GM23338 (cell line): ENCODE measurements at regions not wholly inside any gene's neighbourhood (a gene's known extent, or its start where the extent isn't known, plus 50 kb on each side); places are given as distances from the start of the nearest gene placed in this dataset.

Source experiments
- ATAC-seq: fragments of 200-7000 bp; cut with Tn5 transposase; 3 replicates; pipeline ENCODE4 v1.9.1; 2020
- DNase-seq: peaks from one replicate; pipeline ENCODE4 v3.0.0-alpha.2; 2015; ENCODE audit warnings: low spot score
- H2AFZ ChIP-seq: fragments of 200-600 bp; sonication (generic); 2 replicates; pipeline ENCODE4 v1.8.0; 2016; ENCODE audit warnings: antibody characterized with exemption, mild to moderate bottlenecking, moderate library complexity
- H3F3A ChIP-seq: fragments of 200-600 bp; sonication (generic); replicated peaks from 2 replicates; pipeline ENCODE4 v1.8.0; 2017; ENCODE audit warnings: antibody characterized with exemption, mixed run types, low read depth
- H3K27ac ChIP-seq: fragments of 200-600 bp; sonication (generic); 2 replicates; pipeline ENCODE4 v1.6.1; 2016; ENCODE audit warnings: low read depth
- H3K27me3 ChIP-seq: fragments of 200-600 bp; sonication (generic); 2 replicates; pipeline ENCODE4 v1.8.0; 2016; ENCODE audit warnings: mild to moderate bottlenecking, mixed run types, moderate library complexity; ENCODE audit not compliant: insufficient read depth
- H3K36me3 ChIP-seq: fragments of 200-600 bp; sonication (generic); 2 replicates; pipeline ENCODE4 v1.8.0; 2016; ENCODE audit warnings: mild to moderate bottlenecking; ENCODE audit not compliant: insufficient read depth
- H3K4me1 ChIP-seq: fragments of 200-600 bp; sonication (generic); 2 replicates; pipeline ENCODE4 v1.8.0; 2016; ENCODE audit warnings: mild to moderate bottlenecking, moderate library complexity; ENCODE audit not compliant: insufficient read depth
- H3K4me2 ChIP-seq: fragments of 200-600 bp; sonication (generic); 2 replicates; pipeline ENCODE4 v1.7.1; 2017; ENCODE audit warnings: mixed run types
- H3K4me3 ChIP-seq: fragments of 200-600 bp; sonication (generic); 2 replicates; pipeline ENCODE4 v1.6.1; 2016; ENCODE audit warnings: mixed run types
- H3K79me2 ChIP-seq: fragments of 200-600 bp; sonication (generic); replicated peaks from 2 replicates; pipeline ENCODE4 v1.8.0; 2017; ENCODE audit warnings: mild to moderate bottlenecking; ENCODE audit not compliant: insufficient read depth
- H3K9me2 ChIP-seq: fragments of 200-600 bp; sonication (generic); 2 replicates; pipeline ENCODE4 v1.8.0; 2017; ENCODE audit not compliant: insufficient read depth
- H4K20me1 ChIP-seq: fragments of 200-600 bp; sonication (generic); replicated peaks from 2 replicates; pipeline ENCODE4 v1.8.0; 2017; ENCODE audit warnings: mild to moderate bottlenecking; ENCODE audit not compliant: insufficient read depth
- H3K27ac Mint-ChIP-seq: 2 replicates; pipeline ENCODE4 v1.8.0; 2020; ENCODE audit warnings: inconsistent platforms, mild to moderate bottlenecking, moderate library complexity, mixed read lengths
- H3K27me3 Mint-ChIP-seq: 3 replicates; pipeline ENCODE4 v1.8.0; 2022; ENCODE audit warnings: low read depth, mild to moderate bottlenecking, moderate library complexity, mixed read lengths, inconsistent platforms; ENCODE audit not compliant: insufficient read depth, poor library complexity
- H3K36me3 Mint-ChIP-seq: 3 replicates; pipeline ENCODE4 v1.8.0; 2021; ENCODE audit warnings: low read depth, mild to moderate bottlenecking, inconsistent platforms, moderate library complexity, mixed read lengths
- H3K4me1 Mint-ChIP-seq: 3 replicates; pipeline ENCODE4 v1.8.0; 2020; ENCODE audit warnings: mild to moderate bottlenecking, inconsistent platforms, mixed read lengths
- H3K4me3 Mint-ChIP-seq: 3 replicates; pipeline ENCODE4 v1.8.0; 2021; ENCODE audit warnings: moderate library complexity, mild to moderate bottlenecking, inconsistent platforms, mixed read lengths
- H3K9me3 Mint-ChIP-seq: 3 replicates; pipeline ENCODE4 v1.8.0; 2020; ENCODE audit warnings: moderate library complexity, mild to moderate bottlenecking, inconsistent platforms, mixed read lengths
- CTCF ChIP-seq, 2 experiments: fragments of 200-600 bp in 1 of 2; sonication (generic) in 1 of 2; conservative IDR thresholded peaks; 2 replicates each; pipeline versions ENCODE4 v1.5.1 to v1.6.1; 2016 to 2017; ENCODE audit warnings: antibody characterized with exemption in 2 of 2, low read depth in 2 of 2, mild to moderate bottlenecking in 2 of 2, moderate library complexity in 1 of 2
- ETS1 ChIP-seq: IDR thresholded peaks from 2 replicates; pipeline ENCODE4 v1.6.1; 2016; ENCODE audit warnings: antibody characterized with exemption
- EZH2 ChIP-seq: fragments of 200-600 bp; sonication (generic); IDR thresholded peaks from one replicate; pipeline ENCODE4 v1.8.0; 2017; ENCODE audit warnings: antibody characterized with exemption, mild to moderate bottlenecking, low read depth; ENCODE audit not compliant: unreplicated experiment
- JUNB ChIP-seq: IDR thresholded peaks from one replicate; pipeline ENCODE4 v1.6.1; 2016; ENCODE audit warnings: antibody characterized with exemption; ENCODE audit not compliant: unreplicated experiment
- POLR2AphosphoS5 ChIP-seq: IDR thresholded peaks from 2 replicates; pipeline ENCODE4 v1.6.1; 2016; ENCODE audit warnings: antibody characterized with exemption, low read depth
- STAT1 ChIP-seq: IDR thresholded peaks from one replicate; pipeline ENCODE4 v1.6.1; 2016; ENCODE audit warnings: antibody characterized with exemption; ENCODE audit not compliant: unreplicated experiment
- ZNF114 ChIP-seq: fragments of 250-450 bp; sonication (Bioruptor Pico); IDR thresholded peaks from 2 replicates; pipeline ENCODE4 v1.5.0; 2020; ENCODE audit warnings: mild to moderate bottlenecking, moderate library complexity
- ZNF331 ChIP-seq: fragments of 250-450 bp; sonication (Bioruptor Pico); IDR thresholded peaks from 2 replicates; pipeline ENCODE4 v1.5.0; 2020; ENCODE audit warnings: low read depth, mild to moderate bottlenecking, moderate library complexity
- ZNF462 ChIP-seq: fragments of 250-450 bp; sonication (Bioruptor Pico); IDR thresholded peaks from 2 replicates; pipeline ENCODE4 v1.5.0; 2020; ENCODE audit warnings: mild to moderate bottlenecking, moderate library complexity

GRCh38 chr3:146374146-146374545, 95.2 kb downstream of the PLSCR2 start (continued):
- TF ChIP-seq ETS1 (no peak), STAT1 (no peak), ZNF331 (no peak), ZNF114 (CRISPR knock-in tag) (no peak), JUNB (no peak), EZH2 (no peak), ZNF462 (no peak)

- H3K27ac ChIP-seq, result no peak overlapping the region
- H4K20me1 ChIP-seq, result no peaks in the 10 kb centered on the region
- H3K9me2 ChIP-seq, result 0 out of 2 replicates have a peak, but pooled peaks cover 3% of the 10 kb centered on the region
- Mint-ChIP-seq H3K4me1 (peaks cover 10% of the 10 kb centered on the region), H3K27me3 (no peaks in the 10 kb centered on the region), H3K27ac (no peak overlapping the region), H3K9me3 (peaks cover 7% of the 10 kb centered on the region; the same call in 2 of the 3 replicates), H3K4me3 (no peak overlapping the region), H3K36me3 (peaks cover 6% of the 10 kb centered on the region)
- DNase-seq (no peak), ATAC-seq (no peak)
- no peaks in the 10 kb centered on the region for H3K79me2 ChIP-seq
- H3K4me1 ChIP-seq, result peaks cover 12% of the 10 kb centered on the region
- H3K27me3 ChIP-seq, result no peaks in the 10 kb centered on the region
- H2AFZ ChIP-seq, result no peak overlapping the region
- H3K4me2 ChIP-seq, result no peak overlapping the region
- no peak overlapping the region for H3K4me3 ChIP-seq
- H3F3A ChIP-seq, result no peaks in the 10 kb centered on the region
- no peaks in the 10 kb centered on the region for H3K36me3 ChIP-seq
- TF ChIP-seq CTCF (conservative IDR thresholded peaks at IDR 0.05; ENCODE audit: low read depth in 2 of 2) (no peak), ZNF331 (no peak), JUNB (no peak), POLR2AphosphoS5 (no peak), STAT1 (no peak)
Measured at GRCh38 chr3:146371902-146372301, 97.5 kb downstream of the PLSCR2 start.
